ENCODE measurements at regions not wholly inside any gene's neighbourhood (a gene's known extent, or its start where the extent isn't known, plus 50 kb on each side); places are given as distances from the start of the nearest gene placed in this dataset.
A peak's percentile ranks its signal among the peaks of the same experiment; 100 is the strongest.

DNA sequence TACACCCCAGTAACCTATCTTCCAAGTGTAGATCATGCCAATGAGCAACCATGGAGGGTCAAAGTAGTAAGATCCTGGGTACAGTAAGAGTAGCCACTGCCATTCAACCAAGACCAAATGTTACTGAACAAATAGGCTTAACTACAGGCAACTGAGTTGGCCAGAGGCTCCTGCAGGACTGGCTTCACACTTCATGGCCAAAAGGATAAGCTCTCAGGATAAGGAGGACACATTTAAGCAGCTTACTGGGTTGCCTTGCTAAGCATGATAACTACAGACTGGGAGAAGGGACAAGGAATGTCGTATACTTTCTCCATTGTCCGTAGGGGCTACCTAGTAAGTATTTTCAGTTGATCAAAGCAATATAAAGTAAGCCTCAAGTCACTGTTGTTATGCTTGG is 174.7 kb downstream of the INO80D start:
- peaks cover 29% of the 10 kb centered on the region for H3K27me3 ChIP-seq (ENCODE audit: insufficient read depth, low read length)
- H4K20me1 ChIP-seq (ENCODE audit: insufficient read depth, low read length) = no peaks in the 10 kb centered on the region
- DNase-seq (ENCODE audit: insufficient read length, low spot score, missing footprints) = no peak
- no peaks in the 10 kb centered on the region for H3K79me2 ChIP-seq (ENCODE audit: insufficient read depth, low read length)
- TF ChIP-seq, protein P1, sequence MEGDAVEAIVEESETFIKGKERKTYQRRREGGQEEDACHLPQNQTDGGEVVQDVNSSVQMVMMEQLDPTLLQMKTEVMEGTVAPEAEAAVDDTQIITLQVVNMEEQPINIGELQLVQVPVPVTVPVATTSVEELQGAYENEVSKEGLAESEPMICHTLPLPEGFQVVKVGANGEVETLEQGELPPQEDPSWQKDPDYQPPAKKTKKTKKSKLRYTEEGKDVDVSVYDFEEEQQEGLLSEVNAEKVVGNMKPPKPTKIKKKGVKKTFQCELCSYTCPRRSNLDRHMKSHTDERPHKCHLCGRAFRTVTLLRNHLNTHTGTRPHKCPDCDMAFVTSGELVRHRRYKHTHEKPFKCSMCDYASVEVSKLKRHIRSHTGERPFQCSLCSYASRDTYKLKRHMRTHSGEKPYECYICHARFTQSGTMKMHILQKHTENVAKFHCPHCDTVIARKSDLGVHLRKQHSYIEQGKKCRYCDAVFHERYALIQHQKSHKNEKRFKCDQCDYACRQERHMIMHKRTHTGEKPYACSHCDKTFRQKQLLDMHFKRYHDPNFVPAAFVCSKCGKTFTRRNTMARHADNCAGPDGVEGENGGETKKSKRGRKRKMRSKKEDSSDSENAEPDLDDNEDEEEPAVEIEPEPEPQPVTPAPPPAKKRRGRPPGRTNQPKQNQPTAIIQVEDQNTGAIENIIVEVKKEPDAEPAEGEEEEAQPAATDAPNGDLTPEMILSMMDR (IDR thresholded peaks at IDR 0.05; ENCODE audit: extremely low read depth, low read depth, low read length) = no peak
- peaks cover 2% of the 10 kb centered on the region for H3K9me3 ChIP-seq (ENCODE audit: low read depth, low read length)
- H3K27ac ChIP-seq (ENCODE audit: low read depth, low read length) = no peak overlapping the region
- H3K4me2 ChIP-seq (ENCODE audit: insufficient read depth, low read length) = no peak overlapping the region
- H3K36me3 ChIP-seq (ENCODE audit: insufficient read depth, low read length) = no peaks in the 10 kb centered on the region
- H2AFZ ChIP-seq (ENCODE audit: low read length) = no peak overlapping the region
- H3K4me1 ChIP-seq (ENCODE audit: insufficient read depth, low read length) = no peaks in the 10 kb centered on the region
- H3K4me3 ChIP-seq (ENCODE audit: insufficient read depth, low read length) = no peak overlapping the region

DNA sequence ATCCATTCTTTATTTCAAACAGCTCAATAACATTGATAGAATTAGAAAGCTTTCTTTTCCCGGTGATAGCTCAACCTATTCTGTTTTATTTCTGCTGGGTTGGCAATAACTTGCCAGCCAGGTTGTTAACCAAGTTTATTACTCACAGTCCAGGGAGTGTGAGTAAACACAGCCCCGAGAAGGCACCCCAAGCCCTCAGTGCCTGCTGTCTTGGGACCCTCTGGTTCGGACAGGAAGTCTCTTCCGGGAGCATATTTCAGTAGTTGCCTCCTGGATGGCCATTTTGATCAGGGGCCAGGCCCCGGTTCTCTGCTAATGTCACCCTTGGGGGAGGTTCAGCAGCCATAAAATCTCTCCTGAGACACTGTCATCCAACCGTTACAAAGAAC is 176.8 kb downstream of the INO80D start:
- Histone ChIP-seq H3K9me3 (ENCODE audit: low read depth, low read length) (peaks cover 2% of the 10 kb centered on the region), H3K27ac (ENCODE audit: low read depth, low read length) (no peak overlapping the region), H3K27me3 (ENCODE audit: insufficient read depth, low read length) (peaks cover 25% of the 10 kb centered on the region), H3K4me1 (ENCODE audit: insufficient read depth, low read length) (no peaks in the 10 kb centered on the region), H3K4me2 (ENCODE audit: insufficient read depth, low read length) (no peak overlapping the region), H3K4me3 (ENCODE audit: insufficient read depth, low read length) (no peak overlapping the region), H3K36me3 (ENCODE audit: insufficient read depth, low read length) (no peaks in the 10 kb centered on the region), H3K79me2 (ENCODE audit: insufficient read depth, low read length) (no peaks in the 10 kb centered on the region), H2AFZ (ENCODE audit: low read length) (no peak overlapping the region), H4K20me1 (ENCODE audit: insufficient read depth, low read length) (no peaks in the 10 kb centered on the region)
- DNase-seq (ENCODE audit: insufficient read length, low spot score, missing footprints) = no peak
- TF ChIP-seq, protein P1 (IDR thresholded peaks at IDR 0.05; ENCODE audit: extremely low read depth, low read depth, low read length) = no peak

DNA sequence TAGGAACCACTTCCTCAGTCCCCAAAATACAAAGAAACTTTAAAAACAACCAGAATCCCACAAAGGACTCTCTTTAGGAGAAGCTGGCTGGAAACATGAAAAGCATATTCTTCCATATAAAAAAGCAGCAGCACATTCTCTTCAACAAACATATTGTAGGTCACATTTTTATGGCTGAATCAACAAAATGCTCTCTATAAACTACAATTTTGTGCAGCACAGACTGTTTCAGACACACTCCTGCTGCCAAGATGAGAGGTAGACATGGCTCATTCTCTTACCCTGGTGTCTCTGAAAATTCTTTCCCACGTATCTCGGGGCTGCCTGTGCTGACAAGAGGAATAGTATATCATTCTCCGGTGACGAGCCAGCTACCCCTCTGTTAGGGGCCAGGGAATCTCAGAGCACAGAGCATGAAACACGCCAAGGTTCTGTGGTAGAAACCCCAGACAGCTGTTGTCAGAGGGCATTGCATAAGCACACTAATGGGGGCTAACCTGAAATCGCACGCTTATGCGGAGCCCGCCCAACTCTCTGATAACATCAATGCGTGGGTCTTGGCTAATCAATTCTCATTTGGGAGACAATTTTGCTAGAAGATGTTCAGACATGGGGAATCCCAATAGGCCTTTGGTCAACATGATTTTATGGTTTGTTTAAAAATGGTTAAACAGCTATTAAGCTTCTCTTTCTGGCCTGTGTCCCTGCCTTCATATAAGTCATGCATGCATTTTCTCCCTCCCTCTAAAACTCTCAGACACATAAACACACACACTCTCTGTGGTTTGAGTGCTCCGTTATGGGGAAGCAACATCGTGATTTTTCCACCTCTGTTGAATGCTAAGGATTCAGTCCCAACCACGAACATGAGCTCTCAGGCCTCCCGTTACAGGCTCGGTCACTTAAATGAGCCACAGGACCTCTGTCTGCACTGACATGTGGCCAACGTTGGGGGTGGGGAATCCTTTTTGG is 177.5 kb downstream of the INO80D start:
- Histone ChIP-seq H4K20me1 (ENCODE audit: insufficient read depth, low read length) (no peaks in the 10 kb centered on the region), H3K4me1 (ENCODE audit: insufficient read depth, low read length) (no peaks in the 10 kb centered on the region), H3K4me2 (ENCODE audit: insufficient read depth, low read length) (no peak overlapping the region), H3K27me3 (ENCODE audit: insufficient read depth, low read length) (peaks cover 24% of the 10 kb centered on the region), H3K27ac (ENCODE audit: low read depth, low read length) (no peak overlapping the region), H2AFZ (ENCODE audit: low read length) (no peak overlapping the region), H3K79me2 (ENCODE audit: insufficient read depth, low read length) (no peaks in the 10 kb centered on the region), H3K9me3 (ENCODE audit: low read depth, low read length) (peaks cover 2% of the 10 kb centered on the region), H3K36me3 (ENCODE audit: insufficient read depth, low read length) (no peaks in the 10 kb centered on the region), H3K4me3 (ENCODE audit: insufficient read depth, low read length) (no peak overlapping the region)
- DNase-seq (ENCODE audit: insufficient read length, low spot score, missing footprints) = peak; percentile 25
- TF ChIP-seq, protein P1 (IDR thresholded peaks at IDR 0.05; ENCODE audit: extremely low read depth, low read depth, low read length) = no peak

DNA sequence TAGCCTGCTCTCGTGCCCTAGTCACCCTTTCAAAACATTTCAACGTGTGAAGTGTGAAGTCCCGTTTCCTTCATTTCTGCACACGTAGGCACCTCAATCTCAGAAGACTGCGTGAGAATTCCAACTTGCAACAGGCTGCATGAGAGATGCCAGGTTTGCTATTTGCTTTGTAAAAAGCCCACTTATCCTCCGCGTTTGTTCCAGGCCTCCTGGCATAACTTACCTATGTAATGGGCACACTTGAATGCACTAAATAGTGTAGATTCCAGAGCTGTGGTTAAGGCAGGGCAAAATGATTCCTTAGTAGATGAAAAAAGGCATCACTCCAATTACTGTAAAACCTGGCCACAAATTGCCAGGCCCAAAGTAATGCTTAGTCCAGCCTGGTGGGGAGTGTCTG is 179.6 kb downstream of the INO80D start:
- H2AFZ ChIP-seq (ENCODE audit: low read length) = no peak overlapping the region
- no peak for DNase-seq (ENCODE audit: insufficient read length, low spot score, missing footprints)
- H4K20me1 ChIP-seq (ENCODE audit: insufficient read depth, low read length) = no peaks in the 10 kb centered on the region
- TF ChIP-seq, protein P1 (IDR thresholded peaks at IDR 0.05; ENCODE audit: extremely low read depth, low read depth, low read length) = no peak
- H3K4me1 ChIP-seq (ENCODE audit: insufficient read depth, low read length) = no peaks in the 10 kb centered on the region
- peaks cover 24% of the 10 kb centered on the region for H3K27me3 ChIP-seq (ENCODE audit: insufficient read depth, low read length)
- no peak overlapping the region for H3K4me3 ChIP-seq (ENCODE audit: insufficient read depth, low read length)
- H3K79me2 ChIP-seq (ENCODE audit: insufficient read depth, low read length) = no peaks in the 10 kb centered on the region
- no peak overlapping the region for H3K27ac ChIP-seq (ENCODE audit: low read depth, low read length)
- peaks cover 2% of the 10 kb centered on the region for H3K9me3 ChIP-seq (ENCODE audit: low read depth, low read length)
- no peaks in the 10 kb centered on the region for H3K36me3 ChIP-seq (ENCODE audit: insufficient read depth, low read length)
- no peak overlapping the region for H3K4me2 ChIP-seq (ENCODE audit: insufficient read depth, low read length)

Data from osteoblast (primary cell).